Suprapubic skin (tissue), 3 donors: ENCODE measurements at regions not wholly inside any gene's neighbourhood (a gene's known extent, or its start where the extent isn't known, plus 50 kb on each side); places are given as distances from the start of the nearest gene placed in this dataset.

ENCODE experiments used
- POLR2AphosphoS5 ChIP-seq, 3 donors: sonication (generic); formaldehyde crosslinking; IDR thresholded peaks; one replicate each; pipeline ENCODE4 v1.6.1; 2017; ENCODE audit warnings: antibody characterized with exemption in 3 of 3
- TF ChIP-seq, protein P1 (sequence below), 2 donors: fragments of 200-600 bp in 1 of 2; fragments of 450-650 bp in 1 of 2; sonication (generic) in 1 of 2; IDR thresholded peaks; one replicate each; pipeline ENCODE4 v1.5.1; 2016 to 2019; ENCODE audit warnings: antibody characterized with exemption in 2 of 2, mild to moderate bottlenecking in 1 of 2, moderate library complexity in 1 of 2

DNA sequence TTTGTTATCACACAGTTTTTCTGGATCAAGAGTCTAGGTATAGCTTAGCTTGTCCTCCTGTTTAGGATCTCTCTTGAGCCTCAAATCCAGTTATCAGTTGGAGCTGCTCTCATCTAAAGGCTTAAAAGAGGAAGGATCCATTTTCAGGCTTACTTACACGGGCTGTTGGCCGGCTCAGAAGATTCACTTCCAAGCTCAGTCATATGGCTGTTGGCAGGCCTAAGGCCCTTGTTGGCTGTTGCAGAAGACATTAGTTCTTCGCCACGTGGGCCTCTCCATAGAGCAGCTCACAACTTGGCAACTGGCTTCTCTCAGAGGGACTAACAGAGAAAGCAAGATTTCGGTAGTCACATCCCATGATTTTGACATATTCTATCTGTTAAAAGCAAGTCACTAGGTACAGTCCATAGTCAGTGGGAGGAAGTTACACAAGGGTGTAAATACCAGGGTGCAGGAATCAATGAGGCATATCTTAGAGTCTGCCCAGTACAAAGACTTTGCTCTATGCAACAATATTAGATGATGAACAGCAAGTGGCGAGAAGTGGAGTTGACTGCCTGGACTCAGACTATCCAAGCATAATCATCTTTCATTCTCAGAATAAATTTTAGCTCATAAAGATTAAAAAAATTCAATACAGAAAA is 280.1 kb upstream of the MBL2 start:
- TF ChIP-seq, protein P1, sequence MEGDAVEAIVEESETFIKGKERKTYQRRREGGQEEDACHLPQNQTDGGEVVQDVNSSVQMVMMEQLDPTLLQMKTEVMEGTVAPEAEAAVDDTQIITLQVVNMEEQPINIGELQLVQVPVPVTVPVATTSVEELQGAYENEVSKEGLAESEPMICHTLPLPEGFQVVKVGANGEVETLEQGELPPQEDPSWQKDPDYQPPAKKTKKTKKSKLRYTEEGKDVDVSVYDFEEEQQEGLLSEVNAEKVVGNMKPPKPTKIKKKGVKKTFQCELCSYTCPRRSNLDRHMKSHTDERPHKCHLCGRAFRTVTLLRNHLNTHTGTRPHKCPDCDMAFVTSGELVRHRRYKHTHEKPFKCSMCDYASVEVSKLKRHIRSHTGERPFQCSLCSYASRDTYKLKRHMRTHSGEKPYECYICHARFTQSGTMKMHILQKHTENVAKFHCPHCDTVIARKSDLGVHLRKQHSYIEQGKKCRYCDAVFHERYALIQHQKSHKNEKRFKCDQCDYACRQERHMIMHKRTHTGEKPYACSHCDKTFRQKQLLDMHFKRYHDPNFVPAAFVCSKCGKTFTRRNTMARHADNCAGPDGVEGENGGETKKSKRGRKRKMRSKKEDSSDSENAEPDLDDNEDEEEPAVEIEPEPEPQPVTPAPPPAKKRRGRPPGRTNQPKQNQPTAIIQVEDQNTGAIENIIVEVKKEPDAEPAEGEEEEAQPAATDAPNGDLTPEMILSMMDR (IDR thresholded peaks at IDR 0.05), result no peak
- no peak for TF ChIP-seq POLR2AphosphoS5 (IDR thresholded peaks at IDR 0.05)
